ENCODE measurements at regions not wholly inside any gene's neighbourhood (a gene's known extent, or its start where the extent isn't known, plus 50 kb on each side); places are given as distances from the start of the nearest gene placed in this dataset.
A peak's percentile ranks its signal among the peaks of the same experiment; 100 is the strongest.

DNA sequence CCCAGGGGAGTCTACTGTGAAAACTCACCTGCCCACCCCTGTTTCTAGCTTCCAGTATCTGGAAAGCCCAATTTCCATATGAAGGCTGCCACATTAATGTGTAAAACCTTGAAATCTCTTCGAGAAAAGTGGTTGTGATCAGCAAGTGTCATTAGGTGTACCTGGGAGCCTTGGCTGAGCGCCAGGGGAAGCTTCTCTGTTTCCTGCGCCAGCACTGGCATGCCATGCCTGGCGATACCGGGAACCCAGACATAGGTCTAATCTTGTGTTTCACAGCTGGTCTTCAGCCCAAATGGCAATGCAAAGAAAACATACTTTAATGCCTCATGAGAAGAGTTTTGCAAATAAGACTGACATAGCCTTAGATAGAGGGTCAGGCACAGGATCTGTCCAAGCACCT lies 101.6 kb downstream of the TENT4A start:
- Mint-ChIP-seq H3K27ac (ENCODE audit: unreplicated experiment) (no peak overlapping the region), H3K4me1 (ENCODE audit: unreplicated experiment) (no peaks in the 10 kb centered on the region), H3K4me3 (ENCODE audit: unreplicated experiment) (no peak overlapping the region), H3K27me3 (ENCODE audit: unreplicated experiment) (peaks cover 6% of the 10 kb centered on the region), H3K36me3 (ENCODE audit: unreplicated experiment) (no peaks in the 10 kb centered on the region), H3K9me3 (ENCODE audit: unreplicated experiment) (no peaks in the 10 kb centered on the region)
- peak; percentile 84 for DNase-seq (ENCODE audit: extremely low spot score, unreplicated experiment)
- no peak for TF ChIP-seq CTCF (IDR thresholded peaks at IDR 0.05)

GRCh38 chr5:6818594-6819511 lies 105.6 kb downstream of the TENT4A start:
- peaks cover 4% of the 10 kb centered on the region for H3K27me3 Mint-ChIP-seq (ENCODE audit: unreplicated experiment)

GRCh38 chr5:6819521-6819920 lies 106.3 kb downstream of the TENT4A start:
- H3K27ac Mint-ChIP-seq (ENCODE audit: unreplicated experiment), result no peak overlapping the region
- H3K27me3 Mint-ChIP-seq (ENCODE audit: unreplicated experiment), result peaks cover 4% of the 10 kb centered on the region
- no peak overlapping the region for H3K4me3 Mint-ChIP-seq (ENCODE audit: unreplicated experiment)
- DNase-seq (ENCODE audit: extremely low spot score, unreplicated experiment), result no peak
- H3K9me3 Mint-ChIP-seq (ENCODE audit: unreplicated experiment), result peaks cover 4% of the 10 kb centered on the region
- TF ChIP-seq CTCF (IDR thresholded peaks at IDR 0.05), result no peak
- no peaks in the 10 kb centered on the region for H3K4me1 Mint-ChIP-seq (ENCODE audit: unreplicated experiment)
- no peaks in the 10 kb centered on the region for H3K36me3 Mint-ChIP-seq (ENCODE audit: unreplicated experiment)

More at GRCh38 chr5:6818594-6819511, 105.6 kb downstream of the TENT4A start:
- Mint-ChIP-seq H3K36me3 (ENCODE audit: unreplicated experiment) (no peaks in the 10 kb centered on the region), H3K9me3 (ENCODE audit: unreplicated experiment) (peaks cover 4% of the 10 kb centered on the region), H3K27ac (ENCODE audit: unreplicated experiment) (no peak overlapping the region), H3K4me3 (ENCODE audit: unreplicated experiment) (no peak overlapping the region), H3K4me1 (ENCODE audit: unreplicated experiment) (no peaks in the 10 kb centered on the region)
- DNase-seq (ENCODE audit: extremely low spot score, unreplicated experiment), result no peak
- no peak for TF ChIP-seq CTCF (IDR thresholded peaks at IDR 0.05)

DNA sequence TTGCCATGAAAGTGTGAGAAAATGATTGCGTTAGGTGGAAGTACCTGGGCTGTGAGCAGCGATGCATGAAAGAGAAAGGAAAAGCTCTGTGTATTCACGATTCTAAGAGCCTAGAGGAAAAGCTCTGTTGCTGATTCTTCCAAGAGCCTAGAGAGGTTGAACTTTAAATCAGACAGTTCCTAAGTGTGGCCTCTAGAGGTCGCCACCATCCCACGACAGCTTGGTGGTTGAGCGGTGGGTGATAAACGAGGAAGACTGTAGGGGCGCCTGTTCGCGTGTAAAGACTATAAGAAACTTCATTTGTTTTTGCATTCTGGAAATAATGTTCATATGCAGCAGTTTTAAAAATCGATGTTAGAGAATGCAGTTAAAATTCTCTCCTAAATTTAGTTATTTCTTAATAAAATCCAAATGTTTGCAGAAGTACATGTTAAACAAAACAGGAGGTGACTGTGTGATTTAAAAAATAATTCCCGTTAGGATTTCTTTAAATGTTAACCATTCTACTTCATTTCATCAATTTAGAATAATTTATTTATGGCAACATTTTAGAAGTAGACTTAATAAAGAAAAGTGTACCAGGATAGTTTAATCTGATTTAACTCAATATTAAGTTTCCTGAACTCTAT lies 107.7 kb downstream of the TENT4A start:
- Mint-ChIP-seq H3K36me3 (ENCODE audit: unreplicated experiment) (no peaks in the 10 kb centered on the region), H3K4me1 (ENCODE audit: unreplicated experiment) (no peaks in the 10 kb centered on the region), H3K27ac (ENCODE audit: unreplicated experiment) (no peak overlapping the region), H3K4me3 (ENCODE audit: unreplicated experiment) (no peak overlapping the region), H3K9me3 (ENCODE audit: unreplicated experiment) (peaks cover 4% of the 10 kb centered on the region), H3K27me3 (ENCODE audit: unreplicated experiment) (peaks cover 15% of the 10 kb centered on the region)
- TF ChIP-seq CTCF (IDR thresholded peaks at IDR 0.05), result peak; percentile 52
- no peak for DNase-seq (ENCODE audit: extremely low spot score, unreplicated experiment)

DNA sequence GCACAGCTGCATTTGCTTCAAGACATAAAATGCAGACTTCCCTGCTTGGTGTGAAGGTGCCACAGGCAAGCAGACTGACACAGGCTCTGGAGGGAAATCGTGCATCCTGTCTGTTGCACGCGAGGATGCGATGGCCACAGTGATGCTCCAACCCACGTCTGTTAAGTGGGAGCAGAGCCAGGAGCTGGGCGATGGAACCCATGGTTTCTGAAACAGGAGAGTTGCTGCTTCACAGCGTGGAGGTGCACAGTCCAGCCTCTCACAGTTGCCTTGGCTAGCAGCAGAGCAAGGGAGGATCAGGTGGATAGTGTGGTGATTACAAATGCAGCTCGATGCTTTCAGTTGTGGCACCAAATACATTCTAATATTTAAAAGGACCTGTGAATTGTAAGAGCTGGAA lies 108.8 kb downstream of the TENT4A start:
- Mint-ChIP-seq H3K36me3 (ENCODE audit: unreplicated experiment) (no peaks in the 10 kb centered on the region), H3K9me3 (ENCODE audit: unreplicated experiment) (peaks cover 4% of the 10 kb centered on the region)
- TF ChIP-seq CTCF (IDR thresholded peaks at IDR 0.05), result no peak

More for the DNA sequence above, 108.8 kb downstream of the TENT4A start:
- H3K4me3 Mint-ChIP-seq (ENCODE audit: unreplicated experiment), result no peak overlapping the region
- peak; percentile 49 for DNase-seq (ENCODE audit: extremely low spot score, unreplicated experiment)
- H3K27me3 Mint-ChIP-seq (ENCODE audit: unreplicated experiment), result peaks cover 18% of the 10 kb centered on the region
- H3K27ac Mint-ChIP-seq (ENCODE audit: unreplicated experiment), result no peak overlapping the region
- H3K4me1 Mint-ChIP-seq (ENCODE audit: unreplicated experiment), result no peaks in the 10 kb centered on the region
